AG09309 (cell line): ENCODE measurements at regions not wholly inside any gene's neighbourhood (a gene's known extent, or its start where the extent isn't known, plus 50 kb on each side); places are given as distances from the start of the nearest gene placed in this dataset.

Source experiments
- DNase-seq: peaks from one replicate; pipeline ENCODE4 v3.0.0-alpha.2; 2010; ENCODE audit warnings: low read depth
- H3K4me3 ChIP-seq: 2 replicates; pipeline ENCODE4 v1.5.1; 2011; ENCODE audit warnings: mild to moderate bottlenecking, low read depth, low read length, moderate library complexity; ENCODE audit not compliant: control insufficient read depth
- CTCF ChIP-seq: IDR thresholded peaks from 2 replicates; pipeline ENCODE4 v1.5.1; 2011; ENCODE audit warnings: mild to moderate bottlenecking, low read depth, low read length, inconsistent platforms; ENCODE audit not compliant: insufficient read depth, control insufficient read depth; ENCODE audit errors: missing control alignments

- no peak overlapping the region for H3K4me3 ChIP-seq
- DNase-seq: no peak
- no peak for TF ChIP-seq CTCF
These were observed 205.5 kb upstream of the TMEM45B start for GRCh38 chr11:129610125-129610524.

GRCh38 chr11:129610545-129610944 is 205.1 kb upstream of the TMEM45B start:
- TF ChIP-seq CTCF: no peak
- no peak for DNase-seq
- no peak overlapping the region for H3K4me3 ChIP-seq

- DNase-seq: no peak
- H3K4me3 ChIP-seq: no peak overlapping the region
- no peak for TF ChIP-seq CTCF
These were observed 203.8 kb upstream of the TMEM45B start for GRCh38 chr11:129611661-129612446.

GRCh38 chr11:129612447-129612961 is 203.1 kb upstream of the TMEM45B start:
- no peak for DNase-seq
- H3K4me3 ChIP-seq: no peak overlapping the region
- TF ChIP-seq CTCF: no peak

GRCh38 chr11:129613071-129613470 is 202.6 kb upstream of the TMEM45B start:
- no peak overlapping the region for H3K4me3 ChIP-seq
- TF ChIP-seq CTCF: no peak
- no peak for DNase-seq

GRCh38 chr11:129614256-129614944 is 201.2 kb upstream of the TMEM45B start:
- H3K4me3 ChIP-seq: no peak overlapping the region
- DNase-seq: no peak
- TF ChIP-seq CTCF: no peak
